ENCODE measurements at regions not wholly inside any gene's neighbourhood (a gene's known extent, or its start where the extent isn't known, plus 50 kb on each side); places are given as distances from the start of the nearest gene placed in this dataset.
A peak's percentile ranks its signal among the peaks of the same experiment; 100 is the strongest.

- DNase-seq (ENCODE audit: low read depth in 2 of 2), result no peak
- no peak for TF ChIP-seq CTCF (IDR thresholded peaks at IDR 0.05; ENCODE audit: low read depth, low read length)
Observed at GRCh38 chr2:11997142-11997541, 250.7 kb downstream of the LPIN1 start.

GRCh38 chr2:11998218-11998617 is 251.8 kb downstream of the LPIN1 start:
- TF ChIP-seq CTCF (IDR thresholded peaks at IDR 0.05; ENCODE audit: low read depth, low read length), result no peak
- peak; percentile 37 to 43 for DNase-seq (ENCODE audit: low read depth in 2 of 2)
- no peak overlapping the region for H3K4me3 ChIP-seq (replicated peaks in 1 of 2; ENCODE audit: low read depth in 2 of 2, low read length in 2 of 2)

More at GRCh38 chr2:11997142-11997541, 250.7 kb downstream of the LPIN1 start:
- H3K4me3 ChIP-seq (replicated peaks in 1 of 2; ENCODE audit: low read depth in 2 of 2, low read length in 2 of 2), result no peak overlapping the region

GRCh38 chr2:11998626-11999378 is 252.4 kb downstream of the LPIN1 start:
- DNase-seq (ENCODE audit: low read depth in 2 of 2), result peak in 1 of 2 donors; percentile 38
- H3K4me3 ChIP-seq (replicated peaks in 1 of 2; ENCODE audit: low read depth in 2 of 2, low read length in 2 of 2), result no peak overlapping the region
- TF ChIP-seq CTCF (IDR thresholded peaks at IDR 0.05; ENCODE audit: low read depth, low read length), result no peak

GRCh38 chr2:12001621-12002020 is 255.2 kb downstream of the LPIN1 start:
- TF ChIP-seq CTCF (IDR thresholded peaks at IDR 0.05; ENCODE audit: low read depth, low read length), result no peak
- no peak overlapping the region for H3K4me3 ChIP-seq (replicated peaks in 1 of 2; ENCODE audit: low read depth in 2 of 2, low read length in 2 of 2)
- no peak for DNase-seq (ENCODE audit: low read depth in 2 of 2)

- DNase-seq (ENCODE audit: low read depth in 2 of 2), result no peak
- H3K4me3 ChIP-seq (replicated peaks in 1 of 2; ENCODE audit: low read depth in 2 of 2, low read length in 2 of 2), result no peak overlapping the region
- TF ChIP-seq CTCF (IDR thresholded peaks at IDR 0.05; ENCODE audit: low read depth, low read length), result no peak
Observed at GRCh38 chr2:12002215-12002614, 255.8 kb downstream of the LPIN1 start.

GRCh38 chr2:12004713-12005112 is 258.3 kb downstream of the LPIN1 start:
- no peak for DNase-seq (ENCODE audit: low read depth in 2 of 2)
- H3K4me3 ChIP-seq (replicated peaks in 1 of 2; ENCODE audit: low read depth in 2 of 2, low read length in 2 of 2), result no peak overlapping the region
- TF ChIP-seq CTCF (IDR thresholded peaks at IDR 0.05; ENCODE audit: low read depth, low read length), result no peak

All from cardiac fibroblast (primary cell).